GM23338 (cell line): ENCODE measurements at regions not wholly inside any gene's neighbourhood (a gene's known extent, or its start where the extent isn't known, plus 50 kb on each side); places are given as distances from the start of the nearest gene placed in this dataset.

Source experiments
- ATAC-seq: fragments of 200-7000 bp; cut with Tn5 transposase; 3 replicates; pipeline ENCODE4 v1.9.1; 2020
- DNase-seq: peaks from one replicate; pipeline ENCODE4 v3.0.0-alpha.2; 2015; ENCODE audit warnings: low spot score
- H2AFZ ChIP-seq: fragments of 200-600 bp; sonication (generic); 2 replicates; pipeline ENCODE4 v1.8.0; 2016; ENCODE audit warnings: antibody characterized with exemption, mild to moderate bottlenecking, moderate library complexity
- H3F3A ChIP-seq: fragments of 200-600 bp; sonication (generic); replicated peaks from 2 replicates; pipeline ENCODE4 v1.8.0; 2017; ENCODE audit warnings: antibody characterized with exemption, mixed run types, low read depth
- H3K27ac ChIP-seq: fragments of 200-600 bp; sonication (generic); 2 replicates; pipeline ENCODE4 v1.6.1; 2016; ENCODE audit warnings: low read depth
- H3K27me3 ChIP-seq: fragments of 200-600 bp; sonication (generic); 2 replicates; pipeline ENCODE4 v1.8.0; 2016; ENCODE audit warnings: mild to moderate bottlenecking, mixed run types, moderate library complexity; ENCODE audit not compliant: insufficient read depth
- H3K36me3 ChIP-seq: fragments of 200-600 bp; sonication (generic); 2 replicates; pipeline ENCODE4 v1.8.0; 2016; ENCODE audit warnings: mild to moderate bottlenecking; ENCODE audit not compliant: insufficient read depth
- H3K4me1 ChIP-seq: fragments of 200-600 bp; sonication (generic); 2 replicates; pipeline ENCODE4 v1.8.0; 2016; ENCODE audit warnings: mild to moderate bottlenecking, moderate library complexity; ENCODE audit not compliant: insufficient read depth
- H3K4me2 ChIP-seq: fragments of 200-600 bp; sonication (generic); 2 replicates; pipeline ENCODE4 v1.7.1; 2017; ENCODE audit warnings: mixed run types
- H3K4me3 ChIP-seq: fragments of 200-600 bp; sonication (generic); 2 replicates; pipeline ENCODE4 v1.6.1; 2016; ENCODE audit warnings: mixed run types
- H3K79me2 ChIP-seq: fragments of 200-600 bp; sonication (generic); replicated peaks from 2 replicates; pipeline ENCODE4 v1.8.0; 2017; ENCODE audit warnings: mild to moderate bottlenecking; ENCODE audit not compliant: insufficient read depth
- H3K9me2 ChIP-seq: fragments of 200-600 bp; sonication (generic); 2 replicates; pipeline ENCODE4 v1.8.0; 2017; ENCODE audit not compliant: insufficient read depth
- H4K20me1 ChIP-seq: fragments of 200-600 bp; sonication (generic); replicated peaks from 2 replicates; pipeline ENCODE4 v1.8.0; 2017; ENCODE audit warnings: mild to moderate bottlenecking; ENCODE audit not compliant: insufficient read depth
- H3K27ac Mint-ChIP-seq: 2 replicates; pipeline ENCODE4 v1.8.0; 2020; ENCODE audit warnings: inconsistent platforms, mild to moderate bottlenecking, moderate library complexity, mixed read lengths
- H3K27me3 Mint-ChIP-seq: 3 replicates; pipeline ENCODE4 v1.8.0; 2022; ENCODE audit warnings: low read depth, mild to moderate bottlenecking, moderate library complexity, mixed read lengths, inconsistent platforms; ENCODE audit not compliant: insufficient read depth, poor library complexity
- H3K36me3 Mint-ChIP-seq: 3 replicates; pipeline ENCODE4 v1.8.0; 2021; ENCODE audit warnings: low read depth, mild to moderate bottlenecking, inconsistent platforms, moderate library complexity, mixed read lengths
- H3K4me1 Mint-ChIP-seq: 3 replicates; pipeline ENCODE4 v1.8.0; 2020; ENCODE audit warnings: mild to moderate bottlenecking, inconsistent platforms, mixed read lengths
- H3K4me3 Mint-ChIP-seq: 3 replicates; pipeline ENCODE4 v1.8.0; 2021; ENCODE audit warnings: moderate library complexity, mild to moderate bottlenecking, inconsistent platforms, mixed read lengths
- H3K9me3 Mint-ChIP-seq: 3 replicates; pipeline ENCODE4 v1.8.0; 2020; ENCODE audit warnings: moderate library complexity, mild to moderate bottlenecking, inconsistent platforms, mixed read lengths
- CTCF ChIP-seq, 2 experiments: fragments of 200-600 bp in 1 of 2; sonication (generic) in 1 of 2; conservative IDR thresholded peaks; 2 replicates each; pipeline versions ENCODE4 v1.5.1 to v1.6.1; 2016 to 2017; ENCODE audit warnings: antibody characterized with exemption in 2 of 2, low read depth in 2 of 2, mild to moderate bottlenecking in 2 of 2, moderate library complexity in 1 of 2
- EZH2 ChIP-seq: fragments of 200-600 bp; sonication (generic); IDR thresholded peaks from one replicate; pipeline ENCODE4 v1.8.0; 2017; ENCODE audit warnings: antibody characterized with exemption, mild to moderate bottlenecking, low read depth; ENCODE audit not compliant: unreplicated experiment
- POLR2AphosphoS5 ChIP-seq: IDR thresholded peaks from 2 replicates; pipeline ENCODE4 v1.6.1; 2016; ENCODE audit warnings: antibody characterized with exemption, low read depth
- REST ChIP-seq: IDR thresholded peaks from one replicate; pipeline ENCODE4 v1.6.1; 2018; ENCODE audit warnings: antibody characterized with exemption; ENCODE audit not compliant: unreplicated experiment
- ZNF331 ChIP-seq: fragments of 250-450 bp; sonication (Bioruptor Pico); IDR thresholded peaks from 2 replicates; pipeline ENCODE4 v1.5.0; 2020; ENCODE audit warnings: low read depth, mild to moderate bottlenecking, moderate library complexity

GRCh38 chr17:22669721-22670120 is 977.4 kb downstream of the KCNJ18 start:
- H4K20me1 ChIP-seq: no peaks in the 10 kb centered on the region

More at GRCh38 chr17:22669721-22670120, 977.4 kb downstream of the KCNJ18 start:
- H3K4me1 Mint-ChIP-seq: no peaks in the 10 kb centered on the region
- H3K27ac Mint-ChIP-seq: no peak overlapping the region
- no peaks in the 10 kb centered on the region for H3K27me3 Mint-ChIP-seq
- no peak for TF ChIP-seq REST
- TF ChIP-seq CTCF (conservative IDR thresholded peaks at IDR 0.05; ENCODE audit: low read depth in 2 of 2): no peak
- no peak for TF ChIP-seq ZNF331 (CRISPR knock-in tag)
- no peak for TF ChIP-seq EZH2
- TF ChIP-seq POLR2AphosphoS5: no peak
- H3K36me3 ChIP-seq: no peaks in the 10 kb centered on the region; the same call in 1 of the 2 replicates
- H3K9me3 Mint-ChIP-seq: peaks cover 99% of the 10 kb centered on the region
- H3K27ac ChIP-seq: no peak overlapping the region
- no peak overlapping the region for H3K4me3 Mint-ChIP-seq
- DNase-seq: no peak
- no peak overlapping the region for H3K4me3 ChIP-seq
- no peaks in the 10 kb centered on the region for H3K79me2 ChIP-seq
- H3K27me3 ChIP-seq: no peaks in the 10 kb centered on the region
- H3F3A ChIP-seq: no peaks in the 10 kb centered on the region
- H3K36me3 Mint-ChIP-seq: peaks cover 36% of the 10 kb centered on the region
- H3K4me2 ChIP-seq: no peak overlapping the region
- no peak overlapping the region for H2AFZ ChIP-seq
- no peak for ATAC-seq
- H3K4me1 ChIP-seq: no peaks in the 10 kb centered on the region
- H3K9me2 ChIP-seq: no peaks in the 10 kb centered on the region
